ENCODE measurements at regions not wholly inside any gene's neighbourhood (a gene's known extent, or its start where the extent isn't known, plus 50 kb on each side); places are given as distances from the start of the nearest gene placed in this dataset.

DNA sequence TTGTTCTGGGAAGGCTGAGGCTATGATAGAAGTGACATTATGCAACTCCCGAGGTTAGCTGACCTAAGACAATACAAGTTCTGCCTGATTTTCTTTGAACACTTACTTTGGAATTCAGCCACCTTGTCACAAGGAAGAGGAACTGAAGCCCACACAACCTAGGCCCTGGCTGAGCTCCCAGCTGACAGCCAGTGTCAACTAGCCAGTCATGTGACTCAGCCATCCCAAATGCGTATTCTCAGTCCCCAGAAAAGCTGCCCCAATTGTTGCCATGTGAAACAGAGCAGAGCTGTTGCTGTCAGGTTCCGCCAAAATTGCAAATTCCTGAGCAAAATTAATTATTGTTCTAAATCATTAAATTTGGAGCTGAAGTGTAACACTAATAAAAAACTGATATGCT is 1010.0 kb downstream of the XPNPEP1 start:
- no peak for TF ChIP-seq ETV6 (CRISPR knock-in tag; IDR thresholded peaks at IDR 0.05)
- TF ChIP-seq, protein P1, sequence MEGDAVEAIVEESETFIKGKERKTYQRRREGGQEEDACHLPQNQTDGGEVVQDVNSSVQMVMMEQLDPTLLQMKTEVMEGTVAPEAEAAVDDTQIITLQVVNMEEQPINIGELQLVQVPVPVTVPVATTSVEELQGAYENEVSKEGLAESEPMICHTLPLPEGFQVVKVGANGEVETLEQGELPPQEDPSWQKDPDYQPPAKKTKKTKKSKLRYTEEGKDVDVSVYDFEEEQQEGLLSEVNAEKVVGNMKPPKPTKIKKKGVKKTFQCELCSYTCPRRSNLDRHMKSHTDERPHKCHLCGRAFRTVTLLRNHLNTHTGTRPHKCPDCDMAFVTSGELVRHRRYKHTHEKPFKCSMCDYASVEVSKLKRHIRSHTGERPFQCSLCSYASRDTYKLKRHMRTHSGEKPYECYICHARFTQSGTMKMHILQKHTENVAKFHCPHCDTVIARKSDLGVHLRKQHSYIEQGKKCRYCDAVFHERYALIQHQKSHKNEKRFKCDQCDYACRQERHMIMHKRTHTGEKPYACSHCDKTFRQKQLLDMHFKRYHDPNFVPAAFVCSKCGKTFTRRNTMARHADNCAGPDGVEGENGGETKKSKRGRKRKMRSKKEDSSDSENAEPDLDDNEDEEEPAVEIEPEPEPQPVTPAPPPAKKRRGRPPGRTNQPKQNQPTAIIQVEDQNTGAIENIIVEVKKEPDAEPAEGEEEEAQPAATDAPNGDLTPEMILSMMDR (IDR thresholded peaks at IDR 0.05) = no peak
- no peak for TF ChIP-seq NFYB (CRISPR knock-in tag; conservative IDR thresholded peaks at IDR 0.05; ENCODE audit: low read depth)
- no peak for TF ChIP-seq MYBL2 (CRISPR knock-in tag; IDR thresholded peaks at IDR 0.05)
- no peak for TF ChIP-seq TEAD4 (CRISPR knock-in tag; IDR thresholded peaks at IDR 0.05)
- TF ChIP-seq MAX (CRISPR knock-in tag; IDR thresholded peaks at IDR 0.05) = no peak
- no peak for TF ChIP-seq ATF6 (CRISPR knock-in tag; IDR thresholded peaks at IDR 0.05)
- no peak for TF ChIP-seq NR3C1 (CRISPR knock-in tag; conservative IDR thresholded peaks at IDR 0.05; ENCODE audit: low read depth)
- no peak for TF ChIP-seq RELA (CRISPR knock-in tag; IDR thresholded peaks at IDR 0.05; ENCODE audit: borderline replicate concordance)
- TF ChIP-seq ELF4 (CRISPR knock-in tag; IDR thresholded peaks at IDR 0.05; ENCODE audit: low read depth) = no peak

All from WTC11 (cell line).